ENCODE measurements at regions not wholly inside any gene's neighbourhood (a gene's known extent, or its start where the extent isn't known, plus 50 kb on each side); places are given as distances from the start of the nearest gene placed in this dataset.

DNA sequence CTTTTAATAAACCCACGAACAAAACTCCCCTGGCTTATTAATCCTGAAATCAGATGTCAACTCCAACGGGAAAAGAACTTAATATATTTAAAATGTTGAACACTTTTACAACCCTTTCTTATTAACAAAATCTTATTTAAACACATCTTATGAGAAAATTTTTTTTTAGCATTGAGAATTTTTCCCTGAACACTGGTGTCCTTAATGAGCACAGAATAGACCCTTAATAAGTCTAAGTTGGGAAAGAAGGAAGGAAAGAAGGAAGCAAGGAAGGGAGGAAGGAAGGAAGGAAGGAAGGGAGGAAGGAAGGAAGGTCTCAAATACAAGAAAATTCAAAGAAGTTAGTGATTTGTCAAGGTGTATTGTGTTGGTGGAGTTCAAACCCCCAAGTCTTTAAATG lies 129.2 kb upstream of the COL1A2 start:
- Histone ChIP-seq H2AFZ (replicated peaks; ENCODE audit: low read length, poor library complexity) (no peak overlapping the region), H3K9ac (ENCODE audit: low read depth, low read length) (no peak overlapping the region)

More for the DNA sequence above, 129.2 kb upstream of the COL1A2 start:
- H3K18ac ChIP-seq (ENCODE audit: low read depth, low read length), result no peak overlapping the region
- no peak overlapping the region for H3K23ac ChIP-seq (ENCODE audit: low read depth, low read length)
- BruUV-seq (replicated peaks), result no TSS peak
- H3K14ac ChIP-seq (replicated peaks; ENCODE audit: low read depth, low read length), result no peak overlapping the region
- H3K27ac ChIP-seq (ENCODE audit: insufficient read depth, low read length), result no peak overlapping the region
- no peak overlapping the region for H2BK15ac ChIP-seq (ENCODE audit: low read depth, low read length)
- H3K27me3 ChIP-seq (ENCODE audit: control insufficient read depth, insufficient read depth, low read length), result no peaks in the 10 kb centered on the region
- in situ Hi-C loops (cut with MboI; ENCODE audit: low sequenced_read_pairs) (loop anchor here (25.0 kb wide), 1 partner anchor 972 kb away; no protein-coding TSS in a partner anchor), intact Hi-C loops (cut with micrococcal nuclease) (no loop called here), dilution Hi-C loops (cut with HindIII; ENCODE audit: low sequenced_read_pairs, unreplicated experiment) (no loop called here)
- no peak overlapping the region for H2BK120ac ChIP-seq (ENCODE audit: low read depth, low read length)
- ATAC-seq (ENCODE audit: low read depth), result no peak
- TF ChIP-seq MXI1 (IDR thresholded peaks at IDR 0.05; ENCODE audit: borderline replicate concordance, low read depth, low read length), result no peak
- TF ChIP-seq RCOR1 (IDR thresholded peaks at IDR 0.05; ENCODE audit: insufficient replicate concordance, low read length), result no peak
- no peak for TF ChIP-seq FOS (IDR thresholded peaks at IDR 0.05; ENCODE audit: low read depth, low read length)
- TF ChIP-seq MAZ (IDR thresholded peaks at IDR 0.05; ENCODE audit: borderline replicate concordance, low read depth, low read length), result no peak
- no peaks in the 10 kb centered on the region for H3K36me3 ChIP-seq (ENCODE audit: control insufficient read depth, insufficient read depth, low read length)
- no peak overlapping the region for H3K56ac ChIP-seq (ENCODE audit: extremely low read depth, insufficient read depth, low read length)
- H3K4me2 ChIP-seq (ENCODE audit: low read depth, low read length), result no peak overlapping the region
- H2BK20ac ChIP-seq (ENCODE audit: low read depth, low read length), result no peak overlapping the region
- no peak overlapping the region for H4K91ac ChIP-seq (ENCODE audit: insufficient read depth, low read depth, low read length)
- H3K9me3 ChIP-seq (ENCODE audit: control insufficient read depth, insufficient read depth, low read length), result no peaks in the 10 kb centered on the region
- no peak overlapping the region for H4K5ac ChIP-seq (ENCODE audit: low read depth, low read length)
- H3K4me1 ChIP-seq (ENCODE audit: control insufficient read depth, insufficient read depth, low read length), result no peaks in the 10 kb centered on the region; the same call in 1 of the 2 replicates
- no peak overlapping the region for H2BK5ac ChIP-seq (ENCODE audit: low read depth, low read length, poor library complexity, severe bottlenecking)
- H2AK5ac ChIP-seq (ENCODE audit: low read depth, low read length), result no peak overlapping the region
- H3K4ac ChIP-seq (ENCODE audit: low read depth, low read length), result no peak overlapping the region
- no peak for DNase-seq
- H4K20me1 ChIP-seq (ENCODE audit: insufficient read depth, low read length), result no peaks in the 10 kb centered on the region
- no peaks in the 10 kb centered on the region for H3K9me1 ChIP-seq (ENCODE audit: insufficient read depth, low read length)
- ChIA-PET POLR2A (ENCODE audit: unreplicated experiment) (no interaction called here), CTCF (no interaction called here)
- no peak overlapping the region for H2AK9ac ChIP-seq (replicated peaks; ENCODE audit: low read depth, low read length, poor library complexity)
- no peak overlapping the region for H4K8ac ChIP-seq (ENCODE audit: low read depth in 2 of 2, low read length in 2 of 2)
- no peaks in the 10 kb centered on the region for H3K79me1 ChIP-seq (ENCODE audit: low read depth in 1 of 2, low read length in 2 of 2)
- no peak overlapping the region for H3K4me3 ChIP-seq (ENCODE audit: insufficient read depth, low read depth, low read length)
- WGBS, 2 experiments (ENCODE audit: extremely low coverage in 2 of 2, insufficient read length in 1 of 2), result no CpG with 5 or more reads among the region's 2 CpGs

All from IMR-90 (cell line).